ENCODE measurements at regions not wholly inside any gene's neighbourhood (a gene's known extent, or its start where the extent isn't known, plus 50 kb on each side); places are given as distances from the start of the nearest gene placed in this dataset.

DNA sequence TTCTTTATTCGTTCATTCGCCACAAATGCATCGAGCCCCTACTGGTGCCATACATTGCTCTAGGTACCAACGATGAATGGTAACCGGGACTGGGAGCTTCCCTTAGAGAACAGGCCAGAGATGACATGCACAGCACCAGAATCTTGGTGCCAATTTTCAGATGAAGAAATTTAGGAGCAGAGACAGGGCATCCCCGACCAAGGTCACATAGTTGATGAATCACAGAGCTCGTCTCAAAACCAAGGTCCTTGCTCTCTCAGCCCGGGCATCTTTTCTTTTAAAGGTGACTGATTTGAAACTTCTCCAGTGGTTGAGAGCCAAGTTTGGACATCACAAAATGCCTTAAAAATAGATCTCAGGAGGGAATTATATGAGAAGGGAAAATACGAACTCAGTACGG is 73.2 kb upstream of the C16orf82 start:
- Histone ChIP-seq H3K9me3 (peaks cover 0 to 9% (median 0%) of the 10 kb centered on the region in 12 donors), H3K4me1 (no peaks in the 10 kb centered on the region), H3K27me3 (peaks cover 0 to 10% (median 0%) of the 10 kb centered on the region in 9 donors), H3K4me3 (no peak overlapping the region), H3K27ac (no peak overlapping the region), H3K36me3 (no peaks in the 10 kb centered on the region)
- no peak for TF ChIP-seq POLR2A (IDR thresholded peaks at IDR 0.05)
- TF ChIP-seq, protein P1, sequence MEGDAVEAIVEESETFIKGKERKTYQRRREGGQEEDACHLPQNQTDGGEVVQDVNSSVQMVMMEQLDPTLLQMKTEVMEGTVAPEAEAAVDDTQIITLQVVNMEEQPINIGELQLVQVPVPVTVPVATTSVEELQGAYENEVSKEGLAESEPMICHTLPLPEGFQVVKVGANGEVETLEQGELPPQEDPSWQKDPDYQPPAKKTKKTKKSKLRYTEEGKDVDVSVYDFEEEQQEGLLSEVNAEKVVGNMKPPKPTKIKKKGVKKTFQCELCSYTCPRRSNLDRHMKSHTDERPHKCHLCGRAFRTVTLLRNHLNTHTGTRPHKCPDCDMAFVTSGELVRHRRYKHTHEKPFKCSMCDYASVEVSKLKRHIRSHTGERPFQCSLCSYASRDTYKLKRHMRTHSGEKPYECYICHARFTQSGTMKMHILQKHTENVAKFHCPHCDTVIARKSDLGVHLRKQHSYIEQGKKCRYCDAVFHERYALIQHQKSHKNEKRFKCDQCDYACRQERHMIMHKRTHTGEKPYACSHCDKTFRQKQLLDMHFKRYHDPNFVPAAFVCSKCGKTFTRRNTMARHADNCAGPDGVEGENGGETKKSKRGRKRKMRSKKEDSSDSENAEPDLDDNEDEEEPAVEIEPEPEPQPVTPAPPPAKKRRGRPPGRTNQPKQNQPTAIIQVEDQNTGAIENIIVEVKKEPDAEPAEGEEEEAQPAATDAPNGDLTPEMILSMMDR (IDR thresholded peaks at IDR 0.05) = no peak
- no peak for DNase-seq
- 63 to 73% (median 64%) methylated on average over 10 of the region's 10 CpGs for WGBS, 4 donors
- ATAC-seq = no peak
- intact Hi-C loops (cut with DNase I) = loop anchor here in 1 of 10 donors (5.0 kb wide), 1 partner anchor 49 kb away; no protein-coding TSS in a partner anchor

- ATAC-seq (no peak), DNase-seq (no peak)
- WGBS, 4 donors = 27 to 42% (median 35%) methylated on average over 5 of the region's 5 CpGs
- H3K36me3 ChIP-seq = no peaks in the 10 kb centered on the region
- no peak for TF ChIP-seq POLR2A (IDR thresholded peaks at IDR 0.05)
- TF ChIP-seq, protein P1 (IDR thresholded peaks at IDR 0.05) = no peak
- peaks cover 0 to 9% (median 0%) of the 10 kb centered on the region in 12 donors for H3K9me3 ChIP-seq
- no peak overlapping the region for H3K27ac ChIP-seq
- intact Hi-C loops (cut with DNase I) = loop anchor here in 1 of 10 donors (5.0 kb wide), 1 partner anchor 48 kb away; no protein-coding TSS in a partner anchor
- H3K4me3 ChIP-seq = no peak overlapping the region
- peaks cover 0 to 10% (median 0%) of the 10 kb centered on the region in 9 donors for H3K27me3 ChIP-seq
- no peaks in the 10 kb centered on the region for H3K4me1 ChIP-seq
Observed at GRCh38 chr16:26993963-26994362, 72.8 kb upstream of the C16orf82 start.

- Histone ChIP-seq H3K4me1 (no peaks in the 10 kb centered on the region), H3K27ac (no peak overlapping the region), H3K9me3 (peaks cover 0 to 9% (median 0%) of the 10 kb centered on the region in 12 donors), H3K4me3 (no peak overlapping the region), H3K27me3 (peaks cover 0 to 10% (median 4%) of the 10 kb centered on the region in 9 donors), H3K36me3 (no peaks in the 10 kb centered on the region)
- ATAC-seq = no peak
- intact Hi-C loops (cut with DNase I) = no loop called here
- TF ChIP-seq POLR2A (IDR thresholded peaks at IDR 0.05) = no peak
- TF ChIP-seq, protein P1 (IDR thresholded peaks at IDR 0.05) = no peak
- DNase-seq = no peak
- 71 to 77% (median 73%) methylated on average over 4 of the region's 4 CpGs for WGBS, 4 donors
Observed at GRCh38 chr16:26995522-26995921, 71.2 kb upstream of the C16orf82 start.

- peaks cover 0 to 6% (median 0%) of the 10 kb centered on the region in 12 donors for H3K9me3 ChIP-seq
- no peaks in the 10 kb centered on the region for H3K36me3 ChIP-seq
- intact Hi-C loops (cut with DNase I) = no loop called here
- H3K4me3 ChIP-seq = no peak overlapping the region
- H3K27ac ChIP-seq = no peak overlapping the region
- TF ChIP-seq POLR2A (IDR thresholded peaks at IDR 0.05) = no peak
- TF ChIP-seq, protein P1 (IDR thresholded peaks at IDR 0.05) = no peak
- peaks cover 0 to 5% (median 0%) of the 10 kb centered on the region in 9 donors for H3K27me3 ChIP-seq
- ATAC-seq (no peak), DNase-seq (no peak)
- no peaks in the 10 kb centered on the region for H3K4me1 ChIP-seq
Observed at GRCh38 chr16:27005386-27005785, 61.3 kb upstream of the C16orf82 start.

All from heart left ventricle (tissue), 16 donors.